ENCODE measurements at regions not wholly inside any gene's neighbourhood (a gene's known extent, or its start where the extent isn't known, plus 50 kb on each side); places are given as distances from the start of the nearest gene placed in this dataset.
"Not testable (repeated sequence)": the region's sequence is repeated elsewhere in the genome, so short reads cannot be mapped to it uniquely, and the experiment has no call there.

- no peak for ATAC-seq
These were observed 90.3 kb upstream of the MAML3 start for GRCh38 chr4:140244328-140244727.

GRCh38 chr4:140243278-140243753, 89.3 kb upstream of the MAML3 start:
- ATAC-seq = peak; percentile 36 to 46

- ATAC-seq = peak in 1 of 2 donors; percentile 6
These were observed 88.6 kb upstream of the MAML3 start for GRCh38 chr4:140242357-140243277.

- no peak for ATAC-seq
These were observed 86.3 kb upstream of the MAML3 start for GRCh38 chr4:140240237-140240636.

- no peak for ATAC-seq
These were observed 85.3 kb upstream of the MAML3 start for GRCh38 chr4:140239311-140239710.

- ATAC-seq = no peak
These were observed 84.5 kb upstream of the MAML3 start for GRCh38 chr4:140238351-140239056.

- no peak for ATAC-seq
These were observed 83.8 kb upstream of the MAML3 start for GRCh38 chr4:140237616-140238350.

GRCh38 chr4:140236654-140237169, 82.7 kb upstream of the MAML3 start:
- ATAC-seq = no peak

- no peak for ATAC-seq
These were observed 80.7 kb upstream of the MAML3 start for GRCh38 chr4:140234697-140235060.

- no peak for ATAC-seq
These were observed 80.1 kb upstream of the MAML3 start for GRCh38 chr4:140233791-140234696.

GRCh38 chr4:140229881-140230280, 75.9 kb upstream of the MAML3 start:
- no peak for ATAC-seq

GRCh38 chr4:140227286-140227685, 73.3 kb upstream of the MAML3 start:
- no peak for ATAC-seq

- ATAC-seq = no peak
These were observed 69.2 kb upstream of the MAML3 start for GRCh38 chr4:140223056-140223810.

- no peak for ATAC-seq
These were observed 68.2 kb upstream of the MAML3 start for GRCh38 chr4:140222171-140222570.

- ATAC-seq = no peak
These were observed 66.1 kb upstream of the MAML3 start for GRCh38 chr4:140220058-140220457.

- no peak for ATAC-seq
These were observed 65.6 kb upstream of the MAML3 start for GRCh38 chr4:140219567-140219966.

- ATAC-seq = not testable (repeated sequence)
These were observed 65.1 kb upstream of the MAML3 start for GRCh38 chr4:140219070-140219469.

- peak in 1 of 2 donors; percentile 35 for ATAC-seq
These were observed 59.8 kb upstream of the MAML3 start for GRCh38 chr4:140213749-140214148.

- no peak for ATAC-seq
These were observed 59.1 kb upstream of the MAML3 start for GRCh38 chr4:140213116-140213515.

- ATAC-seq = no peak
These were observed 58.7 kb upstream of the MAML3 start for GRCh38 chr4:140212646-140213045.

- no peak for ATAC-seq
These were observed 58.2 kb upstream of the MAML3 start for GRCh38 chr4:140212194-140212593.
